ENCODE measurements at regions not wholly inside any gene's neighbourhood (a gene's known extent, or its start where the extent isn't known, plus 50 kb on each side); places are given as distances from the start of the nearest gene placed in this dataset.

DNA sequence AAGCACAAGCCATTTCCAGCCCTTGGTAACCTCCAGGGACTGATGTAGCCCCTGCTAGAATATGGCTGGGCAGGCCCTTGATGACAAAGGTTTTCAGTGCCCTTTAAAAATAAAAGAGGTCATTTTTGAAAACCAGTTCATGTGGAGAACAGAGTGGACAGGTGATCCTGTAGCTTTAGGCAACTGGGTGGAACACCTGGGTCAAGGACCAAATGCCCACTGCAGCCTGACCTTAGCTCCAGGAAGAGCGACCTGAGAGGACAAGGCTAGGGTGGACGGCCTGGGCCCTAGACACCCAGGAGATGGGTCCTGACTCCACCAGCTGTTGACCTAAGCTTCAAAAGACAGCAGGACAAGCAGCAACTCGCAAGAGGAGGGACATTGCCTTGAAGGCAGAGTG is 116.6 kb downstream of the LIPG start:
- Histone ChIP-seq H4K8ac (replicated peaks; ENCODE audit: insufficient read length, low read depth, low read length) (no peak overlapping the region), H2BK20ac (ENCODE audit: low read depth, low read length, poor library complexity, severe bottlenecking) (no peak overlapping the region), H4K91ac (ENCODE audit: insufficient read length, low read depth, low read length) (no peak overlapping the region), H3K79me2 (ENCODE audit: insufficient read depth, low read length) (no peaks in the 10 kb centered on the region), H3K79me1 (ENCODE audit: insufficient read depth, low read depth, low read length, poor library complexity, severe bottlenecking) (no peaks in the 10 kb centered on the region), H3K27ac (ENCODE audit: insufficient read length, low read depth, low read length) (no peak overlapping the region), H2BK12ac (ENCODE audit: insufficient read length, low read depth, low read length) (no peak overlapping the region), H3K18ac (ENCODE audit: insufficient read length, low read depth, low read length) (no peak overlapping the region), H2BK15ac (ENCODE audit: low read depth, low read length) (no peak overlapping the region), H3K23me2 (ENCODE audit: insufficient read length, low read depth, low read length, poor library complexity, severe bottlenecking) (no peaks in the 10 kb centered on the region), H4K5ac (ENCODE audit: insufficient read length, low read depth, low read length) (no peak overlapping the region), H2AFZ (ENCODE audit: low read length) (no peak overlapping the region), H3K4ac (ENCODE audit: low read depth, low read length) (no peak overlapping the region), H3K56ac (ENCODE audit: insufficient read length, low read depth, low read length) (no peak overlapping the region), H3K9ac (ENCODE audit: extremely low read depth, insufficient read length, low read length) (no peak overlapping the region), H4K20me1 (ENCODE audit: control insufficient read depth, insufficient read depth, insufficient read length) (no peaks in the 10 kb centered on the region), H2BK5ac (ENCODE audit: insufficient read length, low read length) (no peak overlapping the region), H3K14ac (ENCODE audit: insufficient read depth, low read length) (no peak overlapping the region), H3K23ac (ENCODE audit: insufficient read length, low read depth, low read length) (no peak overlapping the region), H3K27me3 (ENCODE audit: insufficient read depth, low read length) (no peaks in the 10 kb centered on the region), H2BK120ac (ENCODE audit: low read depth, low read length, poor library complexity, severe bottlenecking) (no peak overlapping the region), H3K9me3 (ENCODE audit: control insufficient read depth, low read depth, low read length) (no peaks in the 10 kb centered on the region), H3T11ph (ENCODE audit: low read length) (no peak overlapping the region), H3K4me1 (ENCODE audit: insufficient read depth, low read length) (no peaks in the 10 kb centered on the region), H2AK5ac (ENCODE audit: insufficient read length, low read length) (no peak overlapping the region), H3K4me2 (ENCODE audit: insufficient read depth, insufficient read length, low read length) (no peak overlapping the region)
- H3K4me3 Mint-ChIP-seq, result no peak overlapping the region
- no peak for DNase-seq
- H3K36me3 Mint-ChIP-seq (ENCODE audit: insufficient read depth in 1 of 3, low read depth in 3 of 3), result 0 out of 7 replicates have a peak, but pooled peaks cover 0 to 2% (median 0%) of the 10 kb centered on the region in 3 experiments
- H3K4me1 Mint-ChIP-seq, result no peaks in the 10 kb centered on the region
- H3K9me3 Mint-ChIP-seq, result no peaks in the 10 kb centered on the region
- TF ChIP-seq, protein P1, sequence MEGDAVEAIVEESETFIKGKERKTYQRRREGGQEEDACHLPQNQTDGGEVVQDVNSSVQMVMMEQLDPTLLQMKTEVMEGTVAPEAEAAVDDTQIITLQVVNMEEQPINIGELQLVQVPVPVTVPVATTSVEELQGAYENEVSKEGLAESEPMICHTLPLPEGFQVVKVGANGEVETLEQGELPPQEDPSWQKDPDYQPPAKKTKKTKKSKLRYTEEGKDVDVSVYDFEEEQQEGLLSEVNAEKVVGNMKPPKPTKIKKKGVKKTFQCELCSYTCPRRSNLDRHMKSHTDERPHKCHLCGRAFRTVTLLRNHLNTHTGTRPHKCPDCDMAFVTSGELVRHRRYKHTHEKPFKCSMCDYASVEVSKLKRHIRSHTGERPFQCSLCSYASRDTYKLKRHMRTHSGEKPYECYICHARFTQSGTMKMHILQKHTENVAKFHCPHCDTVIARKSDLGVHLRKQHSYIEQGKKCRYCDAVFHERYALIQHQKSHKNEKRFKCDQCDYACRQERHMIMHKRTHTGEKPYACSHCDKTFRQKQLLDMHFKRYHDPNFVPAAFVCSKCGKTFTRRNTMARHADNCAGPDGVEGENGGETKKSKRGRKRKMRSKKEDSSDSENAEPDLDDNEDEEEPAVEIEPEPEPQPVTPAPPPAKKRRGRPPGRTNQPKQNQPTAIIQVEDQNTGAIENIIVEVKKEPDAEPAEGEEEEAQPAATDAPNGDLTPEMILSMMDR (conservative IDR thresholded peaks at IDR 0.05), result no peak
- H3K27ac Mint-ChIP-seq, result peak overlapping the region in 1 of 3 experiments; percentile 63; a peak in 1 of 7 replicates
- peaks cover 1% of the 10 kb centered on the region; the same call in 1 of the 2 replicates for H3K27me3 Mint-ChIP-seq (ENCODE audit: low read depth)
- WGBS (ENCODE audit: extremely low coverage, insufficient read length, low lambda C conversion rate), result no CpG with 5 or more reads among the region's 3 CpGs
